ENCODE measurements at regions not wholly inside any gene's neighbourhood (a gene's known extent, or its start where the extent isn't known, plus 50 kb on each side); places are given as distances from the start of the nearest gene placed in this dataset.
A peak's percentile ranks its signal among the peaks of the same experiment; 100 is the strongest.

DNA sequence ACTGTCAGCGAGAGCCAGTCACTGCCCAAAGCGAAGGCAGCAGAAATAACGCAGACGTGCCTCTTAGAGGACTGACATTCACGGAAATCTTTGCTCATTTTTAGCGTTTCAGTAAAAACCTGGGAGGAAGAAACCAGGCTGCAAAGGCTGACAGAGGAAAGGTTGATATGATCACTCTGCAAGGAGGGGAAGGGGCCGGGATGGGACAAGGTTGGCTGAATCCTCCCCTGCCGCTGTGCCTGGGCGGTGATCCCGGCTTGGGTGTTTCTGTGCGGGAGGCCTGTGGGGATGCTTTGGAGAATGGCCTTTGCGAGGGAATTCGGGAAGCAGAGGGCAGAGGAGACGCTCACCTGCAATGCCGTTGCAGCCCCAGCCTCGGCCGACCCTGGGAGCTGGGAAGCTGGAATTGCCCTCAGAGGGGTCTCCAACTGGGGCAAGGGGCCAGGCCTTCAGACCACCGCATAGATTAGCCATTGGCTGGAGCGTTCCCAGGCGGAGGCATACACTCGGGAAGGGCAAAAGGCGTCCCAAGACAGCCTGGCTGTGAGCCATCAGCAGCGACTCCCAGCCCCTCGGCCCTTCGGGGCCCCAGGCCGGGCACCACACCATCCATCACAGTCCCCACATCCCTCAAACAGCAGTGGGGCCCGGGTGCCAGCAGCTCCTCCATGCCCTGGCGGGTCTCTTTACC lies 111.7 kb upstream of the GPC1 start:
- DNase-seq (ENCODE audit: low spot score) (no peak), ATAC-seq (no peak)
- intact Hi-C loops (cut with DNase I) = no loop called here

DNA sequence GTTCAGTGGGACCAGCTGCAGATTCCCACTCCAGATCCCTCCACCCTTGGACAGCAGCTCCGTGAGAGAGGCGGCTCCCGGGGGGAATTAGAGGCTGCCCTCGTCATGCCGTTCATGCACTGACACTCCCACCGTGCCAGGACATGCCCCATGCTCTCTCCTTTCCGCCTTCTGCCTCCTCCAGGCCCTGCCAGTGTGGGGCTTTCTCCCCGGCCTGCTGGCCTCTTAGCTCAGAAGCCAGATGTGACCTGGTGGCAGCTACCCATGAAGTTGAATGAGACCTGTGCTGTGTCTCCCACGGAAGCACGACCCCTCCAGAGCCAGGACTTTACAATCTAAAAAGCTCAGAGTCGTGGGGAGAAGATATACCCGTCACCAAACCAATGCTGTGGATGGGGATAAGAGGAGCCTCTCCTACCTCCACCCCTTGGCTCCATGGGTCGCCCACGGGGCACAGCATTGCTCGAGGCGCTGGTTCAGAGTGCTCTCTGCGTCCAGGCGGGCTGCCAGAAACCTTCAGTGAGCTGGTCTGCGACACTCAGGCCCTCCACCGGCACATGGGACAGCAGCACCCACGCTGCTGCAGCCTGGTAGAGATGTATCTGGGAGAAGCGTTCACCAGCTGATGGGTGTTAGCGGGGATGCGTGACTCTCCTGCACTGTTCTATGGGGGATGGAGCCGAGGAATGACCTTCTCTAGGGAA lies 111.0 kb upstream of the GPC1 start:
- ATAC-seq (no peak), DNase-seq (ENCODE audit: low spot score) (no peak)
- intact Hi-C loops (cut with DNase I) = no loop called here

DNA sequence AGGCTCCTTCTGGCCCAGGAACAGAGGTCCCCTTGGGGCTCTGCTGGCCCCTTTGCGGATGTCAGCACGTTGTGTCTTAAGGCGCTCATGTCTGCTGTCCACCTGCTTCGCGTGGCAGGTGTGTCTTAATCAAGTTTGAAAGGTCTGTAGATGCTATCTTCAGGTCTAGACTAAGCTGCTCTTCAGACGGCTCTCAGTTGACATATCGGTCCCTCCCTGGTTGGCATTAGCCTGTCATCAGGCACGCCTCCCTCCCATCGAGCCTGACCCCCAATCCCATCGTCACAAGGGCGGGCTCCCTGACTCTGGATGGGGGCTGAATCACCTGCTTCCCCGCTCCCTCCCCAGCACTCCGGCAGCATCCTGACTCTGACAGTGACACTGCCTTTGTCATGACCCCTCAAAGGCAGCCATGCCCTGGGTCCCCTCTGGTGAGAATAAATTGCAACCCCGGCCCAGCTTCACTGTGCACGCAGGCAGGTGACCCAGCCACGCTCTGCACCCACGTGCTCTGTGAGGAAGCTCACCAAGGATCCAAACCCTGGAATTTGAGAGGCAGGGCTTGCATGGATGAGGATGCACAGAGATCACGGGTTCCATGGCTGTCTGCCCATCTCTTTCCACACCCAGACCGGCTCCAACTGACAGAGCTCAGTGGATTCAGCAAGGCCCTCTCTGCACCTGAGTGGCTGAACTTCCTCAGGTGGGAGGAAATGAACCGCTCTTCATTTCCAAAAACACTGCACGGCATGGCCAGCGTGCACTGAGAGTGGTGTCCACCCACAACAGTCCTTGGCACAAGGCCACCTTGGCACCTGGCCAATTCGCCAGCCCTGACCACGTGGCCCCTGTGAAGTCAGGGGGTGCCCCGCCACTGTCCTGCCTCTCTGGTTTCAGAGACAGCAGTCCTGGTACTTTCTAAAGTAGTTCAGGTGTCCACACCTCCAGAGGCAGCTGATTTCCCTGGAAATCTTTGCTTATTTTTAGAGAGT lies 110.2 kb upstream of the GPC1 start:
- intact Hi-C loops (cut with DNase I) = no loop called here
- ATAC-seq = peak; percentile 43
- peak; percentile 80 for DNase-seq (ENCODE audit: low spot score)

DNA sequence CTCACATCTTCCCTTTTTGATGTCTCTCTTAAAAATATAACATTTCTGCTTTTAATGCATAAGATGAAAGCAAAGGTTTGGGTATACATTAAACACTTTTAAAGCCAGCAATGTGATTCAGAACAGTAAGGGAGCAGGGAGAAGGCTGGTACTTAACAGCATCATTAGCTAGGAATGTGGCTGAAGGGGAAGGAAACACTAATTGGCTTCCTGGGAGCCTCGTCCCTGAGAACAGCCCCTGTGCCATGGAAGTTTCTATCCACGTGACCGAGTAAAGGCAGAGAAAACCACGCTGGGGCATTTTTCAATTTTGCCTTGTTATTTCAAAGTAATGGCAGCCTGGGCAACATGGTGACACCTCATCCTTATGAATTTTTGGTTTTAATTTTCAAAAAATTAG lies 109.2 kb upstream of the GPC1 start:
- DNase-seq (ENCODE audit: low spot score) (no peak), ATAC-seq (no peak)
- intact Hi-C loops (cut with DNase I) = no loop called here

DNA sequence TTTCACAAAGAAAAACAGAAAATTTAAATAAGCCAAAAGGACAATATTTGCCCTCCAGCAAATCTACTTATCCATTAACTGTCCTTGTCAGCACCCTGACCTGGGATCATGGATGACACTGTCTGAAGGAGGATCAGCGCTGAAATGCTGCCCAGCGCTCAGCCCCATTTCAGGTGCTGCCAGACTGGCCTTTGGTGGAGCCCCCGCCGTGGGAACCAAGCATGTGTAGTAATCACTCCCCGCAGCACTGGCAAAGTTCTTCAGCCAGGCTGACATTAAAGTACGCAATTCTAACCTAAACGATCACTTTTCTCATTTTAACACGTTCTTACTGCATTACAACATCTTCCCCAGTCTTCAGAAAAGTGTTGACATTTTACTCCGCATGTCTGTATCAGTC lies 108.6 kb upstream of the GPC1 start:
- intact Hi-C loops (cut with DNase I) = no loop called here
- ATAC-seq = no peak
- no peak for DNase-seq (ENCODE audit: low spot score)

DNA sequence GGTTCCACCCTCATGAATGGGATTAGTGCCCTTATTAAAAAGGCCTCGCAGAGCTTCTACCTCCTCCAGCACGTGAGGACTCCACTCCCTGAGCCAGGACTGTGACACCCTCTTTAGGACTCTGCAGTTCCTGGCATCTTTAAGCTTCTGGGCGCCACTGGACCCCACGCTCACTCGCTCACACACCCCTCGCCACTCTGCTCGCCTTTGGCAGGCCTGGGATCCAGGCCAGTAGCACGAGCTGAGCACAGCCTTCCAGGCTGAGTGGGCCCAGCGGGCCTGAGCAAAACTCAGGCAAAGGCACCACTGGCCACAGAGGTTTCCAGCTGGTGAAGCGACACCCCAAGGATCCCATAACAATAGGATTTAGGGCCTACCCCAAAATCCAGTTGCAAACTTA lies 107.9 kb upstream of the GPC1 start:
- peak; percentile 30 for DNase-seq (ENCODE audit: low spot score)
- ATAC-seq = no peak
- intact Hi-C loops (cut with DNase I) = no loop called here

DNA sequence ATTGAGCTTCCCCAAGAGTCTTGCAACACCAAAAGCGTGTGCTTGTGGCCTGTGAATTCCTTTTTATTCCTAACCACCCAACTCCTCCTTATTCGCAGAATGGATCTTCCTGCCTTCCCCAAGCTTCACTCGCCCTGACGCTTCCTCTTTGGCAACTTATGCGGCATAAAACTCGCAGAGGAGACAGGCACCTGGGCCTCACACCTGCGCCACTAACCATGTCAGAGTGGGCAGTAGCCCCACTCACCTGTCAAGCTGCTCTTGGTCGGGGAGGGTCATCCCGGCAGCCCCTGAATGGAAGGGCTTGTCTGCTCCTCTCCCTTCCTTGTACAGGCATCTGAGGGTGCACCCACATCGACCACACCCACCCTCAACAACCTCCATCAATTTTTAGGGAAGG lies 106.9 kb upstream of the GPC1 start:
- intact Hi-C loops (cut with DNase I) = no loop called here
- ATAC-seq = no peak
- DNase-seq (ENCODE audit: low spot score) = no peak

DNA sequence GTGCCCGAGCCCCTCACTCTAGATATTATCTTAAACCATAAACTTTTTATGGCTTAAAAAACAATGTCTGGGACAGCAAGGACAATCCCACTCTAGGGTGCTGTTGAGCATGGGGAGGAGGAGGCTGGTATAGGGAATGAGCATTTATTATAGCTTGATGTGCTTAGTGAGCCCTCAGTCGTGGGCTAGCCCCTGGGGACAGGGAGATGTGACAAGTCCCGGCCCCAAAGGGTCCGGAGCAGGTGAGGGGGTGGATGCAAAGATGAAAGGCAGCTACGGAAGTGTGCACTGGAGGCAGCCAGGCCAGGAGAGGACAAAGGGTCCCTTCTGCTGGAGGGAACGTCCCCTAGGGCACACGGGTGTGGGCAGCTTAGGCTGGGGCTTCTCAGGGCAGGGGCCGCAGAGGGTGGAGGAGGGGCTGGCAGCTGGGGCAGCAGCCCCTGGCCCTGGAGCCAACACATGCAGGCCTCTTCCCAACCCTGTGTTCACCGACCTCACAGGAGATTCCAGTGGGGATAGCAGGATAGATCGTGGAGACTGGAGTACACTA lies 106.3 kb upstream of the GPC1 start:
- ATAC-seq (no peak), DNase-seq (ENCODE audit: low spot score) (no peak)
- intact Hi-C loops (cut with DNase I) = no loop called here

DNA sequence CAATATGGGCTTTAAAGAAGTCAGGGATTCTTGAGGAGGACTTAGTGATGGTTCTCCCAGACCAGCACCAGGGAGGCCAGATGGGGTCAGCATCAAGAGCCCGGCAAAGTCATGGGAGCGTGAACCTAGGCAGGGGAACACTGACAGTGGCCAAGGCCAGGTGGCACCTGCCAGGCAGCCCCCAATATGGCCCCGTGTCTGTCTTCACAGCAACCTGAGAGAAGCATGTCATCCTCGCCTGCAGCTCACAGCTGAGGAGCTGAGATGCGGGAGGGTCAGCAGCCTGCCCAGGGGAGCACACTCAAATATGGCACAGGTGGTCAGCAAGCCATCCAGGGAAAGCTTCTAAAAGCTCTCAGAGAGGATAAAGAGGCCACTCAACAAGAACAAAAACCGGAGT lies 105.7 kb upstream of the GPC1 start:
- ATAC-seq (no peak), DNase-seq (ENCODE audit: low spot score) (peak; percentile 19)
- intact Hi-C loops (cut with DNase I) = no loop called here

DNA sequence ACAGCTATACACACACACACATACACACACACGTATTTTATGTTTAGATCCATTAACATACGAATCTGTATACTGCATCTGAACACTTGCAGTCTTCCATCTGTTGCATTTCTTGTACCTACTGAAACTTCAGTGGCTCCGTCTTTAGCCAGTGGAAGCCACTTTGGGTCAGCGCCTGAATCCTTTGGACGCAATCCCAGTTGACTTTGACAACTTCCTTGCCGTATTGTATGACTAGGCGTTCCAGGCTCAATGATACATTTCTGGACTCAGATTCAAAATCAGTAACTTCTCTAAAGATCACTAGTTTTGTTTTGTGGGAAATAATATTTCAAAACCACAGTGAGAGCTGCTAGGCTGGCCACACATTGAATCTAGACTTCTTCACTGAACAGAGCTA lies 101.5 kb upstream of the GPC1 start:
- intact Hi-C loops (cut with DNase I) = no loop called here
- ATAC-seq = no peak
- no peak for DNase-seq (ENCODE audit: low spot score)

DNA sequence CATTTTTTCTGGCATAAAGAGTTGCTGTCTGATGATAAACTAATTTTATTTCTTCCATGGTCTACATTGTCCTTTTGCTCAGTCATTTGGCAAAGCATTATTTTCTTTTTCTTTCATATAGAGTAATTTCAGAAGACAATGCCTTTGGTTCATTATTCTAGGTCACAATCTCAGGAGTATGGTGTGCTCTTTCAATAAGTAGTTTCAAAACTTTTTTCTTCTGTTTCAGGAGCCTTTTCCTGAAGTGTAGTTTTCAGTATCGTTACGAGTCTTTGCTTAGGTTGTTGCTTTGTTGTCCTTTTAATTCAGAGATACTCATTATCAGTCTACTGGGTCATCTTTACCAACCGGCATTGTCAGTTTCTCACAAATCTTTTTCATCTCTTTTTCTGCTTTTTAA lies 100.4 kb upstream of the GPC1 start:
- ATAC-seq (no peak), DNase-seq (ENCODE audit: low spot score) (no peak)
- intact Hi-C loops (cut with DNase I) = no loop called here

DNA sequence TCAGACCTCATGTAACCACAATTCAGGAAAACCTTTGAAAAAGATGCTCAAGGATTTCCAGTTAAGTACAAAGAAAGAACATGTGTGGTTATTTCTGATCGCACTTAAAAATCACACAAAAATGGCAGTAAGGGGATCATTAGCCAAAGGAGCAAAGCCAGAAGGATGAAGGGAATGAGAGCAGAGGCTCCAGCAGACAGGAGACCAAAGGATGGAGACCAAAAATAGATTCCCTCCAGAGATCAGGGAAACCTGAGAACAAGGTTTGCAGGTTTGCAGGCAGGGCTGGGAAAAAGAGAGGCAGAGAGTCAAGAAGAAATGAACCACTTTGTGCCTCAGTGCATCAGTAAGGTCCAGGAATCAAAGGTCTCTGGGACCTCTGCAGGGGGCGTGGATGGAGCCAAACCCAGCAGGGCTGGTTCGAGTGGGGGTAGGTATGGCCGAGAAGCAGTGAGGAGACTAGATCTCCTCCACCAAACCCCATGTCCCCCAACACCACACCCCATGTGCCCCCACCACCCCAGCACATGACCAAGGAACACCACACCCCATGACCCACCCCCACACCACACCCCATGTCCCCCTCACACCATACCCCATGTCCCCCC lies 98.5 kb upstream of the GPC1 start:
- no peak for ATAC-seq
- intact Hi-C loops (cut with DNase I) = no loop called here
- no peak for DNase-seq (ENCODE audit: low spot score)

DNA sequence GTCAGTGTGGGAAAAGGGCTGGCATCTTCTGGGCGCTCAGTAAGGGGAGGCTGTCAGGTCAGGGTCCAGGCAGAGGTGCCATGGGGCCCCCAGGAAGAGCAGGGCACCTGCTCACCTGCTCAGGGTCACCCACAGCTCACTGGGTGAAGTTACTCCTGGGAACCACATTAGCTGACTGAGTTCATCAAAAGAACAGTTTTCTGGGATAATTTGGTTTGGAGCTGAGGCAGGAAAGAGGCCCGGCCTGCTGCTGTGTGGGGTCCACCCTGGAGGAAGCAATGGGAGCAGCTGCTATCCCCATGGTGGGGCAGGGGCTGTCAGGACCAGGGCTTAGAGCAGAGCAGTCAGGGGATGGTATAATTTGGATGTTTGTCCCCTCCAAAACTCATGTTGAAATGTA lies 97.2 kb upstream of the GPC1 start:
- no peak for ATAC-seq
- intact Hi-C loops (cut with DNase I) = no loop called here
- no peak for DNase-seq (ENCODE audit: low spot score)

DNA sequence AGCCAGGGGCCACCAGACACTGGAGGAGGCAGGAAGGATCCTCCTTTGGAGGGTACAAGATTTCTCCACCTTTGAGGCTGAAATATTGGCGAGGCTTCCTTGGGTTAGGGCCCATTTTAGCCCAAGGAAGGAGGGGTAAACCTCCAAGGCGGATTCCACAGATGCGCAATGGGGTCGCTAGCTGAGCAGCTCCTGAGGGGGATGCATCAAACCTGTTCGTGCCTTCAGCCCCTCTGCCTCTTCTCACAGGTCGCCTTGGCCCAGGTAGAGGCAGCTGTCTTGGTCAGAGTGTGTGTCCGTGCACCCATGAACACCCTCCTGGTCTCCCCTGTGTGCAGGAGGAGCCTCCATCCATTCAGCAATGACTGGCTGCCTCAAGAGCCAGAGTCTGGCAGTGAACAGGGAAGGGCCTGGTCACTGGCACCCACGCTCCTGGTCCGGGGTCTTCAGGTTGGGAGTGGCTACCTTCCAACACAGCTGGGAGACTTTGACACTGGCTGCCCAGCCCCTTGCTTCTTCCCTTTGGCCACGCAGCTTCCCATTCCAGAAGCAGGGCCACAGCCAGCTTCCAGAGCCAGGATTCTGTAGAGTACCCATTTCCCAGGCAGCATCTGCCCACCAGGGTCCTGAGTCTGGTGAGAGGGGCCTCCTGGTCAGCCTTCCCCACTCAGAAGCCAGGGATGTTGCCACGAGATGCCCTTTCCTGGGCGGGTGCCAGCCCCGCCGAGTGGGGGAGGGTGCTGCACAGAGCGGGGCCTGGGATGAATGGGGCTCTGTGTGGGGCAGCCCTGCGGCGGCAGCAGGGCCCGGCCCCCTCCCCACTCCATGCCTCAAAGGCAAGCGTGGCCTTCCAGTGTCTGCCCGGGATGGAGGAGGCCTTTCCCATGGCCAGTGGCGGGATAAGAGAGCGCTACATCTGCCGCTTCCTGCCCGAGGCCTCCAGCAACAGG lies 95.8 kb upstream of the GPC1 start:
- DNase-seq (ENCODE audit: low spot score) = no peak
- peak; percentile 60 for ATAC-seq
- intact Hi-C loops (cut with DNase I) = no loop called here

DNA sequence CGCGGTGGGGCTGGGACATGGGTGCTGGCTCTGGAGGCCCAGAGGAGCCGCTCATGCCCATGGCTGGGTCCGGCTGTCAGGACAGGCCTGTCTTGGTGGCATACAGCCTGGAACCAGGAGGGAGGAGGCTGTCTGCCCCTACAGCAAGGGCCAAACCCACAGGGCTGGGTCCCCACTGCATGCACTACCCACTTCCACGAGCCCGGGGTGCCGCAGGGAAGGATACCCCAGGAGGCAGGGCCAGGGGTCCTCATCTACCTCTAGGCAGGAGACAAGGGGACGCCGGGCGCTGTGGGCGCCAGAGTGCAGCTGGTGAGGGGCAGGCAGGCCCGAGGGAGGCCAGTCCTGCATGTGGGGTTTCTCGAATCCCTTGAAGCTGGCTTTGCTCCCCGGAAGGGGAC lies 95.1 kb upstream of the GPC1 start:
- intact Hi-C loops (cut with DNase I) = no loop called here
- ATAC-seq (no peak), DNase-seq (ENCODE audit: low spot score) (no peak)

DNA sequence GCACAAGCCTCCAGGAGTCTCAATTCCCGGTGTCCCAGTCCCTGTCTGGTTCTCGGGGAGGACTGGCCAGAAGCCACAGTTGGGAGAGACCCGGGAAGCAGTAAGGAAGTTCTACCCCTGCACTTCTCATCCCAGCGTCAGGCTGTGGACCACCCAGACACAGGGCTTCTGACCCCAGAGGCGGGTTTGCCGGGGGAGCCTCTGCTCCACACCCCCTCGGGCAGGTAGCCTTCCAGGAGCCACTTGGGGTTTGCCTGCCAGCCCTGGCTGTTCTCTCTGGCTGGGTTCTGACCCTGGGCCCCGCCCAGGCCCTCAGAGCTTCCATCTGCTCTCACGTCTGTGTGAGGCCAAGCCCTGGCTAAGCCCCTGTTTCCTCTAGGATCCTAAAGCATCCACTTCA lies 94.4 kb upstream of the GPC1 start:
- ATAC-seq = peak; percentile 54
- no peak for DNase-seq (ENCODE audit: low spot score)
- intact Hi-C loops (cut with DNase I) = no loop called here

DNA sequence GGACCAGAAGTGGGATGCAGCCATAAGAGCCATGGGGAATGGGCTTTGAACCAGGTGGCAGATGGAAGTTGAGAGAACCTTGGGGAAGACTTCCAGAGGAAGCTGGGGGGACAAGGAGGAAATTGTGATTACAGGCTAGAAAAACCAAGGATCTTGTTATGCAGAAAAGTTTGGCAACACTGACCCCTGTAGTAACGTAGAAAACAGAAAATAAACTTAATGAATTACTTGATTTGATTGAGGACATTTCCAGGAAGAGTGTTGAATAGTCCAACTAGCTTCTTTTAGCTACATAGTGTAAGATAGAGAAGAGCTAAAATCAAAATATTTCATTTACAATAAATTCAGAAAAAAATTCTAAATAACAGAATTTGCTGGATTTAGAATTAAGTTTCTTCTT lies 91.9 kb upstream of the GPC1 start:
- intact Hi-C loops (cut with DNase I) = no loop called here
- ATAC-seq (no peak), DNase-seq (ENCODE audit: low spot score) (no peak)

DNA sequence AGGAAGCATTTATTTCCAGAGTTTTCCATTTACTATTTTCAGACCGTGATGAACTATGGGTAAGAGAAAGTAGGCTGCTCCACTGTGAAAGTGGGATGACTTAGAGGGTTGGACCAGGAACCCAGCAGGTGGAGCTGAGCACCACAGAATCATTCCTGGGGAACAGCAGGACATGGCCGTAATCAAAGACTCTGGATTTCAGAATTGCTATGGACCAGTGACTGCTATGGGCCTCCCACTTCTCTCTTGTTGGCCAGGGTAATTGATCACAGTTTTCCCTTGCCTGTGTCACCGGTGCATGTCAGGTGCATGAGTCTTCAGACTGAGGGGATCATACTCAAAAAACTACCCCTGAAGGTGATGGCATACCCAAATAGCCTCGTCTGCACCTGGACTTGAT lies 90.6 kb upstream of the GPC1 start:
- ATAC-seq (no peak), DNase-seq (ENCODE audit: low spot score) (peak; percentile 5)
- intact Hi-C loops (cut with DNase I) = no loop called here

Measured in sciatic nerve (tissue), 2 donors.